ENCODE measurements at regions not wholly inside any gene's neighbourhood (a gene's known extent, or its start where the extent isn't known, plus 50 kb on each side); places are given as distances from the start of the nearest gene placed in this dataset.
"Not testable (repeated sequence)": the region's sequence is repeated elsewhere in the genome, so short reads cannot be mapped to it uniquely, and the experiment has no call there.

- TF ChIP-seq CTCF (IDR thresholded peaks at IDR 0.05); EZH2 (IDR thresholded peaks at IDR 0.05; ENCODE audit: borderline replicate concordance, insufficient read depth, low read depth, low read length, poor library complexity, severe bottlenecking): not testable (repeated sequence)
These were observed 457.5 kb upstream of the FSHR start for GRCh38 chr2:49611796-49612195.

Measured in B cell (primary cell).